ENCODE measurements at regions not wholly inside any gene's neighbourhood (a gene's known extent, or its start where the extent isn't known, plus 50 kb on each side); places are given as distances from the start of the nearest gene placed in this dataset.

GRCh38 chr16:72615856-72616255 is 432.1 kb downstream of the ZFHX3 start:
- Histone ChIP-seq H4K20me1 (ENCODE audit: control insufficient read depth, extremely low read depth, insufficient read depth, low read length) (no peaks in the 10 kb centered on the region), H3K9me3 (ENCODE audit: control insufficient read depth, insufficient read depth, low read depth, low read length) (no peaks in the 10 kb centered on the region), H3K27ac (ENCODE audit: insufficient read depth, low read length) (no peak overlapping the region), H3K4me1 (ENCODE audit: control insufficient read depth, extremely low read depth, insufficient read depth, low read length) (peaks cover 2% of the 10 kb centered on the region), H3K36me3 (ENCODE audit: control insufficient read depth, insufficient read depth, low read length) (no peaks in the 10 kb centered on the region), H3K4me2 (ENCODE audit: extremely low read depth, insufficient read depth, low read length) (no peak overlapping the region), H3K79me2 (ENCODE audit: control insufficient read depth, insufficient read depth, low read length) (no peaks in the 10 kb centered on the region), H2AFZ (ENCODE audit: low read length) (no peak overlapping the region), H3K9ac (ENCODE audit: insufficient read depth, low read length) (no peak overlapping the region), H3K4me3 (replicated peaks in 1 of 4; ENCODE audit: control extremely low read depth in 1 of 4, insufficient read depth in 1 of 4, low read depth in 3 of 4, low read length in 4 of 4) (no peak overlapping the region), H3K27me3 (ENCODE audit: control insufficient read depth, insufficient read depth, low read length) (no peaks in the 10 kb centered on the region)
- no peak for DNase-seq (ENCODE audit: low read depth in 2 of 2)
- no peak for TF ChIP-seq EZH2 (IDR thresholded peaks at IDR 0.05; ENCODE audit: low read length, missing control alignments)
- no peak for TF ChIP-seq CTCF (conservative IDR thresholded peaks at IDR 0.05 in 1 of 2, IDR thresholded peaks at IDR 0.05 in 1 of 2; ENCODE audit: low read depth in 1 of 2, low read length in 2 of 2)

GRCh38 chr16:72612718-72613117 is 435.2 kb downstream of the ZFHX3 start:
- H3K4me1 ChIP-seq (ENCODE audit: control insufficient read depth, extremely low read depth, insufficient read depth, low read length) = peaks cover 2% of the 10 kb centered on the region
- H3K27me3 ChIP-seq (ENCODE audit: control insufficient read depth, insufficient read depth, low read length) = no peaks in the 10 kb centered on the region
- TF ChIP-seq CTCF (conservative IDR thresholded peaks at IDR 0.05 in 1 of 2, IDR thresholded peaks at IDR 0.05 in 1 of 2; ENCODE audit: low read depth in 1 of 2, low read length in 2 of 2) = no peak
- TF ChIP-seq EZH2 (IDR thresholded peaks at IDR 0.05; ENCODE audit: low read length, missing control alignments) = no peak
- H2AFZ ChIP-seq (ENCODE audit: low read length) = no peak overlapping the region
- no peak overlapping the region for H3K27ac ChIP-seq (ENCODE audit: insufficient read depth, low read length)
- H4K20me1 ChIP-seq (ENCODE audit: control insufficient read depth, extremely low read depth, insufficient read depth, low read length) = no peaks in the 10 kb centered on the region
- no peaks in the 10 kb centered on the region for H3K9me3 ChIP-seq (ENCODE audit: control insufficient read depth, insufficient read depth, low read depth, low read length)
- H3K4me2 ChIP-seq (ENCODE audit: extremely low read depth, insufficient read depth, low read length) = no peak overlapping the region
- no peak overlapping the region for H3K4me3 ChIP-seq (replicated peaks in 1 of 4; ENCODE audit: control extremely low read depth in 1 of 4, insufficient read depth in 1 of 4, low read depth in 3 of 4, low read length in 4 of 4)
- H3K9ac ChIP-seq (ENCODE audit: insufficient read depth, low read length) = no peak overlapping the region
- no peaks in the 10 kb centered on the region for H3K79me2 ChIP-seq (ENCODE audit: control insufficient read depth, insufficient read depth, low read length)
- no peak for DNase-seq (ENCODE audit: low read depth in 2 of 2)
- H3K36me3 ChIP-seq (ENCODE audit: control insufficient read depth, insufficient read depth, low read length) = no peaks in the 10 kb centered on the region

- Histone ChIP-seq H3K27ac (ENCODE audit: insufficient read depth, low read length) (no peak overlapping the region), H3K9ac (ENCODE audit: insufficient read depth, low read length) (no peak overlapping the region), H2AFZ (ENCODE audit: low read length) (no peak overlapping the region), H3K27me3 (ENCODE audit: control insufficient read depth, insufficient read depth, low read length) (no peaks in the 10 kb centered on the region), H4K20me1 (ENCODE audit: control insufficient read depth, extremely low read depth, insufficient read depth, low read length) (no peaks in the 10 kb centered on the region), H3K9me3 (ENCODE audit: control insufficient read depth, insufficient read depth, low read depth, low read length) (no peaks in the 10 kb centered on the region), H3K4me3 (replicated peaks in 1 of 4; ENCODE audit: control extremely low read depth in 1 of 4, insufficient read depth in 1 of 4, low read depth in 3 of 4, low read length in 4 of 4) (no peak overlapping the region), H3K79me2 (ENCODE audit: control insufficient read depth, insufficient read depth, low read length) (no peaks in the 10 kb centered on the region), H3K4me1 (ENCODE audit: control insufficient read depth, extremely low read depth, insufficient read depth, low read length) (peaks cover 2% of the 10 kb centered on the region), H3K36me3 (ENCODE audit: control insufficient read depth, insufficient read depth, low read length) (no peaks in the 10 kb centered on the region), H3K4me2 (ENCODE audit: extremely low read depth, insufficient read depth, low read length) (no peak overlapping the region)
- DNase-seq (ENCODE audit: low read depth in 2 of 2) = peak in 1 of 2 donors; percentile 80
- TF ChIP-seq EZH2 (IDR thresholded peaks at IDR 0.05; ENCODE audit: low read length, missing control alignments) (no peak), CTCF (conservative IDR thresholded peaks at IDR 0.05 in 1 of 2, IDR thresholded peaks at IDR 0.05 in 1 of 2; ENCODE audit: low read depth in 1 of 2, low read length in 2 of 2) (no peak)
Measured at GRCh38 chr16:72612256-72612655, 435.7 kb downstream of the ZFHX3 start.

Data from fibroblast of lung (primary cell).